Muscle layer of duodenum (tissue), 2 donors: ENCODE measurements at regions not wholly inside any gene's neighbourhood (a gene's known extent, or its start where the extent isn't known, plus 50 kb on each side); places are given as distances from the start of the nearest gene placed in this dataset.

Experiments
- H3K27ac ChIP-seq: one replicate; pipeline ENCODE4 v1.7.0; 2013; ENCODE audit warnings: mild to moderate bottlenecking, low read length
- H3K27me3 ChIP-seq: one replicate; pipeline ENCODE4 v1.7.0; 2013; ENCODE audit warnings: low read depth, mild to moderate bottlenecking, control low read depth, low read length
- H3K36me3 ChIP-seq, 2 donors: one replicate each; pipeline ENCODE4 v1.7.0; 2013; ENCODE audit warnings: low read length in 2 of 2, control low read depth in 1 of 2, mild to moderate bottlenecking in 1 of 2; ENCODE audit not compliant: insufficient read depth in 2 of 2, control insufficient read depth in 1 of 2
- H3K4me1 ChIP-seq, 2 donors: one replicate each; pipeline ENCODE4 v1.7.0; 2013; ENCODE audit warnings: low read length in 2 of 2, mild to moderate bottlenecking in 2 of 2, control low read depth in 1 of 2, moderate library complexity in 1 of 2; ENCODE audit not compliant: insufficient read depth in 2 of 2, control insufficient read depth in 1 of 2
- H3K4me3 ChIP-seq, 2 donors: one replicate each; pipeline ENCODE4 v1.7.0; 2013; ENCODE audit warnings: low read length in 2 of 2, low read depth in 1 of 2, mild to moderate bottlenecking in 1 of 2
- H3K9me3 ChIP-seq, 2 donors: one replicate each; pipeline ENCODE4 v1.7.0; 2013; ENCODE audit warnings: low read length in 2 of 2, control low read depth in 1 of 2, mild to moderate bottlenecking in 1 of 2; ENCODE audit not compliant: control insufficient read depth in 1 of 2
- donor health status: healthy.

DNA sequence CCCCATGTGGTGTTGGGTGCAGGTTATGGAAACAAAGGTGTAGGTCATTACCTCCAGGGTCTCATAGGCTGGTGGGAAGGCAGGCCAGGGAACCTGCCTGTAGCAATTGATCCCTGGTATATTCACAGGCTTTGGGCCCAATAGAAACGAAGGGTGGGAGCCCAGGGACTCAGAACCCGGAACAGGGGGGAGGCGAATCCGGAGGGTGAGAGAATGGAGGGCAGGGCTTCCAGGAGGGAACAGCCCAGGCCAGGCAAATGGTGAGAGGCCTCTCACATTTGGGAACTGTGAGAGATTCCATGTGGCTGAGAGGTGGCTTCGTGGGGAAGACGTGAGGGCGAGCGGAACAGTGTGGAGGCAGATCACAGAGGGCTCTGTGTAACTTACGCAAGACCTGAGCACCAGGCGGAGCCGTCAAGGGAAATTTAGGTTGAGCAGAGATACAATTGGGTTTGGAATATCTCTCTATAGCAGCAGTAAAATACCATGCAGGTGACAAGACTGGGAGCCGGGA, 267.1 kb downstream of the ERMARD start:
- no peak overlapping the region for H3K27ac ChIP-seq
- peaks cover 0 to under 1% of the 10 kb centered on the region in 2 donors for H3K4me1 ChIP-seq
- no peak overlapping the region for H3K4me3 ChIP-seq
- H3K27me3 ChIP-seq: no peaks in the 10 kb centered on the region
- H3K36me3 ChIP-seq: no peaks in the 10 kb centered on the region
- H3K9me3 ChIP-seq: no peaks in the 10 kb centered on the region

DNA sequence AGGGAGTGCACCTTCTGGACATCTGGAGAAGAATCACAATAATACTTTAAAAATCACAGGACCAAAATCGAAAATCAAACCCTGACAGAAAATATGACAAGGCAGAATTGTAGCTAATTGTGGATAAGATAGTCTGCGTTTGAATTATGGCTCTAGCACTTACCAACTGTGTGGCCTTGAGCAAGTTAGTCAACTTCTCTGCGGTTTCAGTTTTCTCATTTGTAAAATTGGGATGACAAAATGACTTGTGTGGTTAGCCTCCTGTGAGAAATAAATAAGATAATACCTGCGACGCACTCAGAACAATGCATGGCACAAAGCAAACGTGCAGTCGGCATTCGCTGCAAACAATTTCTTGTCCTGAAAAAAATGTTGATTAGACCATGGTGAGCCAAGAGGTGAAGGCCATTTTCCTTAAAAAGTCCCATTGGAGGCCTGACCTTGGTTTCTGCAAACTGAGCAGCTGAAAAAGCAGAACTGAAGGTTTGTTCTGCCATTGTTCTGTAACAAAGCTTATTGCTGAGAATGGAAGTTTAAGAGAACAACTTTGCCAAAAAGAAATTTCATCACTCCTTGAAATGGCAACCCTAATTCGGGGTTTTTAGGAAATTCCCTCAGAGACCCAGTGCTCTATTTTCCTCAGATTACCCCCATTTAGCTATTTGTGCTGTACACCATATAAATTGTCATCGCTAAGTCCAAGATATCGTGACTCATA, 266.3 kb downstream of the ERMARD start:
- H3K27ac ChIP-seq: no peak overlapping the region
- no peak overlapping the region for H3K4me3 ChIP-seq
- no peaks in the 10 kb centered on the region for H3K9me3 ChIP-seq
- H3K27me3 ChIP-seq: no peaks in the 10 kb centered on the region
- no peaks in the 10 kb centered on the region for H3K4me1 ChIP-seq
- H3K36me3 ChIP-seq: no peaks in the 10 kb centered on the region

DNA sequence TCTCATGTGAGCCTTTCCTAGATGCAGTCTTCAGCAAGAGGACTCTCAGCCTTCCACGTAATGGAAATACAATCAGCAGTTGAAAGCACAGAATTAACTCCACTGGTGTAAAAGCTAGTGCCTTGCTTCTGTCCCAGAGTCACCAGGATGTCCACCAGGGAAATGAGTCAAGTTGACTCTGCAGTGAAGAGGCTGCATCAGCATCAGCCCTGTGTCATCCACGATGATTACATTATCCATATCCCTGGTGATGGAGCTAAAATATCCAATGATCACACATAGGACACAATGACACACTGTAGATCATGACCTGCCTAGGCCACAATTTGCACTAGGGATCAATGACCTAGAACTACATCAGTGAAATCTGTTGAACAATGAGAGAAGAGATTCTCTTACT, 262.4 kb downstream of the ERMARD start:
- Histone ChIP-seq H3K27ac (no peak overlapping the region), H3K9me3 (no peaks in the 10 kb centered on the region), H3K27me3 (no peaks in the 10 kb centered on the region), H3K4me3 (no peak overlapping the region), H3K4me1 (no peaks in the 10 kb centered on the region), H3K36me3 (no peaks in the 10 kb centered on the region)

DNA sequence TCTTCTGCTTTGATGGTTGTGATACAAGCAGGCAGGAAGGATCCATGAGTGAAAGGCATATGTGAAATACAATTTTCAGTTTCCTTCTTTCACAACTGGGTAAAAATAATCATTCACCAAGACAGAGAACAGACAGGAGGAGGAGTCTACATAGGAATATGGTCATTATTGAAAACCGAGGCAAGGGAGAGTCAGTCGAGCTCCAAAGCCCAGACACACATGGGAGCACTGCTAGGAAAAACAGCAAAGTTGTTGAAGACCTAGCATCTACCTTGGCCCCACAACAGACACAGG, 260.6 kb downstream of the ERMARD start:
- H3K27ac ChIP-seq: no peak overlapping the region
- H3K27me3 ChIP-seq: no peaks in the 10 kb centered on the region
- no peak overlapping the region for H3K4me3 ChIP-seq
- H3K36me3 ChIP-seq: no peaks in the 10 kb centered on the region
- H3K4me1 ChIP-seq: no peaks in the 10 kb centered on the region
- no peaks in the 10 kb centered on the region for H3K9me3 ChIP-seq

DNA sequence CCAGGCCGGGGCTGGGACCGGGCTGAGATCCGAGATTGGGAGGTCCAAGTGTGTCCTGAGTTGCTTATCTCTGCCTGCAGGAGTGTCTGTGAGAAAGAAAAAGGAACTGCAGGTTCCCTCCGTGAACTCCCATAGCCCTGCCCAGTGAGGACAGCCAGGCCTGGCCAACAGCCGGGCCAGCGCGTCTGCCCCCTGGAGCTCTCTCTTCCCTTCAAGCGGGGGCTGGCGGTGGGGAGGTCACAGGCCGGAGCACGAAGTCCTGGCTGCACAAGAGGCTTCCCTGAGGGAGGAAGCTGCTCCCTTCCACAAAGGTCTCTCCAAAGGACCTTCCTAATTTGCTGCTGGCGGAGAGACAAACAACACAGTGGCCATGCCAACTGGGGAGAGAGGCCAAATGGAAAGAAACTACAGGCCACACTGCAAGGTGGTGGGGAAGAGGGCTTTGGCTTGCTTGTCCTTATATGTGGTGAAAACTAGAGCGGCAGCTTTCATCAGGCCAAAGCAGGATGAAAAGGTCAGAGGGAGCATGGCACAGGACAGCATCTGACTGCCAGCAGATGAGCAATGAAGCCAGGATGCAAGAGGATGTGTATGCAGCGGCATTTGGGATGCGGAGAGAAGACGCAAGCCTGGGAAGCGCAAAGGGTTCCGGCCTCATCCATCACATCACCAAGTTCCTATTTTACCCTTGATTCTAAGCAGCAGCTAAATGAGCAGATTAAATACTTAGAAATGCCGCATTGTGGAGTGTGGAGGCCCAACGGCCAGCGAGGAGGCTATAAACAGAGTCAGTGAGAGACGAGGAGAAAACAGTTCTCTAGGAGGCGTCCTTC, 260.0 kb downstream of the ERMARD start:
- no peak overlapping the region for H3K27ac ChIP-seq
- no peak overlapping the region for H3K4me3 ChIP-seq
- no peaks in the 10 kb centered on the region for H3K27me3 ChIP-seq
- H3K36me3 ChIP-seq: no peaks in the 10 kb centered on the region
- no peaks in the 10 kb centered on the region for H3K9me3 ChIP-seq
- H3K4me1 ChIP-seq: no peaks in the 10 kb centered on the region

DNA sequence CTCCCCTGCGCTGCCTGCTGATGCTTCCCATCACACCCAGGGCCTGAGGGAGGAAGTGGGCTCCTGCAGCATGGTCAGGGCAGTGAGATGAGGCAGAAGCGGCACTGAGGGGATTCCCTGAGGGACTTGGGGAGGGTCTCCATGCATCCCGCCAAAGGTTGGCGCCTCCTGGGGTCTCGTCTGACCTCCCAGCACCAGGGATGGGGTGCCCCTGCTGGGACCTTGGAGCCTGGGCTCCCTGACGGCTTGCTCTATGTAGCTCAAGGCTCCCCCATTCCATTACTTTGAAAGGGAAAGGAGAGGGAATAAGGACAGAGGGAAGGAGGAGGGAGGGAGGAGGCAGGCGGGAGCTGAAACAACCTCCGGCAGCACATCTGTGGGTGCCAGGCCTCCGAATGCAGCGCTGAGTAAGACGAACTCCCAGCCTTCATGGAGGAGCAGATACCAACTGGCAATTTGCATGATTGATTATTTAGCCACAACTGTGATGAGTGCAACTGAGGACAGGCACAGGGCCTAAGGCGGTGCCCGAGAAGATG, 259.3 kb downstream of the ERMARD start:
- Histone ChIP-seq H3K27ac (no peak overlapping the region), H3K9me3 (no peaks in the 10 kb centered on the region), H3K36me3 (no peaks in the 10 kb centered on the region), H3K4me3 (no peak overlapping the region), H3K27me3 (no peaks in the 10 kb centered on the region), H3K4me1 (no peaks in the 10 kb centered on the region)

DNA sequence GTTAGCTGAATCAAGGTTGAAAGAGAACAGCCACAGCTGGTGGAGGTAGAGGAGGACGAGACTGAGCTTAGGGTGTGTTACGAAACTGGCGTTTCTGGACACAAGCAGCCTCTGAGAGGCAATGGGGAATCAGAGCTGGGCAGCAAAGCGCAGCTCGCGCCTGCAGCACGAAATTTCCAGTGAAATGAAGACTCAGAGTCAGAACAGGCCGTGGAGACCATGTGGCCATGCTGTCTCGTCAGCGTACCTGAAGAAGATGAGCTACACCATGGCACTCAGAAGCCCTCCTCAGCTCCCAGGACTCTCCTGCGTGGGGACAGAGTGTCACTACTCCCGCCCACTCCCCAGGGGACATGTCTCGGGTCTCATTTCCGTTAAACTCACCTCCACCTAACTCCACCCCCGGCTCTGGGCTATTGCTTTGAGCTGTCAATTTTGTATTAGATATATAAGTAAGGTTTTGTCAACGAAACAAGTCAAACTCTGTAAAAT, 256.9 kb downstream of the ERMARD start:
- Histone ChIP-seq H3K27ac (no peak overlapping the region), H3K9me3 (peaks cover 0 to 6% of the 10 kb centered on the region in 2 donors), H3K27me3 (no peaks in the 10 kb centered on the region), H3K4me3 (no peak overlapping the region), H3K4me1 (no peaks in the 10 kb centered on the region), H3K36me3 (no peaks in the 10 kb centered on the region)

DNA sequence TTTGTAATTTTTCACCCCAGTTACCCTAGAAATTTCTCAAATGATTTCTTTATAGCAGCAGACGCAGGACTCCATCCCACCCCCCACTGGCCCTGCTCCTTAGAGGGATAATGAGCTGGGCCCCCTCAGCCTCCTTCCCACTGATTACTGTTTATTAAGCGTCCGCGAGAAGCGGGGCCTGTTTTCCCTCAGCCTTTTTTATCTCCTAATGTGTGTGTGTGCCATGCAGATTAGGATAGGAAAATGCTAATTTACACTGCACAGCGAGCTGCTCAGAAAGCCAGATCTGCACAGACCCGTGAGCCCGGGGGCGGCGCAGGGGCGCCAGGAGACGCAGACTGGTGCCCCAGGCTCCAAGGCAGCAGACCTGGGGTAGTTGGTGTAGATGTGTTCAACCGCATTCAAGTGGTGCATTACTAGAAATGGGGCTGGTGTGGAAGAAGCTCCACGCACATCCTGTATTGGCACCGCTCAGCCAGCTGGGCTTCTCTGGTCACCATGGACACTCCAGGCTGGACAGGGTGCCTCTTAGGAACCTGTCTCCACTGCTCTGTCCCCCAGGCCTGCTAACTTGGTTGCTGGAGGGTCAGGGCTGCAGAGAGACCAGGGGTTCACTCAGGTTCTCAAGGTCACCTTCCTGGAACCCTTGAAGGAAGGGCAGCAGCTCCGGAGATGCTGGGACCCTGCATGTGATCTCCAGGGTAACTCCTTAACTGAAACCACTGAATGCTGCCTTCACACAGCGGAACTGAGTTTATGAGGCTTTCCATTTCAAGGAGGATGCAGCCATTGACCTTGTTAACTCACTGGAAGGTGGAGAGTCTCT, 256.3 kb downstream of the ERMARD start:
- H3K9me3 ChIP-seq: peaks cover 0 to 6% of the 10 kb centered on the region in 2 donors
- no peaks in the 10 kb centered on the region for H3K36me3 ChIP-seq
- H3K4me3 ChIP-seq: no peak overlapping the region
- no peaks in the 10 kb centered on the region for H3K4me1 ChIP-seq
- no peaks in the 10 kb centered on the region for H3K27me3 ChIP-seq
- no peak overlapping the region for H3K27ac ChIP-seq

DNA sequence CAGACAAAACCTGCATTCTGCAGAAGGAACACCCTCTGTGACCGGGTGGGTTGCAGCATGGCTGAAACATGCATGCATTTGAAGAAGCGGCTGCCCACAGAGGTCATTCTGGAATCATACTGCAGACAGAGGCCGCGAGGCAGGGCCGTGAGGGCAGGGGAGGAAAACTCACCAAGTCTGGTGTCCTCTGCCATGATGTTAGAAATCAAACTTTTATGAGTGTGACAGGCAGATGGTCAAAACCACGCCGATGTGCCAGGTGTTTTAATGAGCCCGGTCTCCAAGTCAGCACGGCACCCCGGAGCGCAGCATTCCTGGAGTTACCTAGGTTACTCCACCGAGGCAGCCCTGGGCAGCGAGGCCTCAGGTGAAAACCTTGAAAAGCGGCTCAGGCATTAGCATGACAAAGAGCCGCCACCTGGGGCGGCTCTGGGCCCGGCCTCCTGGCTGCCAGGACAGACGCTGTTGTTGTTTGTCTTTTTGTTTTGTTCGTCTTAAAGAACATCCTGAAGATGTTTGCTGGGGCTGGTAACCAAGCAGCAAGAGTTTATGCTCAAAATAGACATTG, 255.6 kb downstream of the ERMARD start:
- H3K27ac ChIP-seq: no peak overlapping the region
- no peak overlapping the region for H3K4me3 ChIP-seq
- peaks cover 0 to 6% of the 10 kb centered on the region in 2 donors for H3K9me3 ChIP-seq
- H3K27me3 ChIP-seq: no peaks in the 10 kb centered on the region
- no peaks in the 10 kb centered on the region for H3K4me1 ChIP-seq
- no peaks in the 10 kb centered on the region for H3K36me3 ChIP-seq

DNA sequence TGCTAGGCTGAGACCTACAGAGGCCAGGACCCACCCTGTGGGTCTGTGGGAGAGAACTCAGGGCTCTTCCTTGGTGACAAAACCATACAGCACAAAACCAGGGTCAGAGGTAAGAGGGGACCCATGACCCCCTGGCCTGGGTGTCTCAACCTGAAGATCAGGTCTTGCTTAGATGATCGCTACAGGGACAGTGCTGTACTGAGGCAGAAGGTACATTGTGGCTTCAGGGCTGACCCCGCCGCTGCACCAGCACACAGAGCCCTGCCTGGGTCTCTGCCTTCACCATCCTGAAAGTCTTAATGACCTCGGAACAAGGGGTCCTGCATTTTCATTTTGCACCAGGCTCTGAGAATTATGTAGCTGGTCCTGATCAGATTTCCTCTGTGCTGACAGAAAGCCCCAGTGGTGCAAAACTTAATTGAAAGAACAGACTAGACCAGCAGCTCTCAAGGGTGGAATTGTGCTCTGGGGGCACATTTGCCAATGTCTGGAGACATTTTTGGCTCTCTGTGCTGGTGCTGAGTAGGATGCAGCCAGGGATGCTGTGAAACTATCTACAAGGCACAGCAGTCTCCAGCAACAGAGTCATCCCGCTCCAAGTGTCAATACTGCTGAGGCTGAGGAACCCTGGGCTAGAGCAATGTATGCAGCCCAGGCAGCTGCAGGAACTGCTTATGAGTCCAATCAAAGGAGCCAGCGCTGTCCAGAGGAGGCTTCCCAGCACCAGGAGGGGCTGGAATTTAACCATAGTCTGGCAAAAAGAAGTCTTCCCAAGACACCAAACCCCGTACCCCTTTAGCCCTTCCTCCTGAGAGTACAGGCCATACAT, 254.9 kb downstream of the ERMARD start:
- H3K9me3 ChIP-seq: peaks cover 0 to 6% of the 10 kb centered on the region in 2 donors
- no peaks in the 10 kb centered on the region for H3K4me1 ChIP-seq
- no peaks in the 10 kb centered on the region for H3K36me3 ChIP-seq
- H3K27ac ChIP-seq: no peak overlapping the region
- no peaks in the 10 kb centered on the region for H3K27me3 ChIP-seq
- no peak overlapping the region for H3K4me3 ChIP-seq
